LHCN-M2 (cell line): ENCODE measurements at regions not wholly inside any gene's neighbourhood (a gene's known extent, or its start where the extent isn't known, plus 50 kb on each side); places are given as distances from the start of the nearest gene placed in this dataset.
"Not testable (repeated sequence)": the region's sequence is repeated elsewhere in the genome, so short reads cannot be mapped to it uniquely, and the experiment has no call there.

Experiments used
- DNase-seq: peaks from one replicate; pipeline ENCODE4 v3.0.0-alpha.2; 2012; ENCODE audit warnings: low read depth

GRCh38 chr7:79953130-79953529, 181.5 kb upstream of the GNAI1 start:
- DNase-seq = no peak

DNA sequence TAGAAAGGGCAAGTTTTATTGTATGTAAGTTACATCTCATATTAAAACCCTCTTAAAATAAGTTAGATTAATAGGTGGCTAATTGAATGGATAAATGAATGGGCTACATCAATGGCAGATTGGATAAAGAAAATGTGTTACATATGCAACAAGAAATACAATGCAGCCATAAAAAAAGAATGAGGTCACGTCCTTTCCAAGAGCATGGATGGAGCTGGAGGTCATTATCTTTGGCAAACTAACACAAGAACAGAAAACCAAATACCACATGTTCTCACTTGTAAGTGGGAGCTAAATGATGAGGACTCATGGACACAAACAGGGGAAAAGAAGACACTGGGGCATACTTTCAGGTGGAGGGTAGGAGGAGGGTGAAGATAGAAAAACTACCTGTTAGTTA, 182.2 kb upstream of the GNAI1 start:
- no peak for DNase-seq

DNA sequence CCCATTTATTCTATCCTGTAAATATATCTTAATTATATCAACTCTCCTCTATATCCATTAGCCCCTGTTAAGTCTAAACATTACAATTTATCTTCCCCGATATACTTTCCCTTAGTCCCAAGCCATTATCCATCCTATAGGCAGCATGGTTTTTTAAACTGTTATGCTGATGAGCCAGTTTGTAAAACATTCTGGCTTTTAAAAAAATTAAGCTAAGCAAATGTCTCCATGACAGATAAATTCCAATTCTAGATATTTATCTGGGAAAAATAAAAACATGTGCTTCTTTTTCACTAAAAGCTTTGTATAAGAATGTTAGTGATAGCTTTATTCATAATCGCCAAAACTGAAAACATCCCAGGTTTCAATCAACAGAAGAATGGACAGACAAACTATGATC, 183.2 kb upstream of the GNAI1 start:
- no peak for DNase-seq

DNA sequence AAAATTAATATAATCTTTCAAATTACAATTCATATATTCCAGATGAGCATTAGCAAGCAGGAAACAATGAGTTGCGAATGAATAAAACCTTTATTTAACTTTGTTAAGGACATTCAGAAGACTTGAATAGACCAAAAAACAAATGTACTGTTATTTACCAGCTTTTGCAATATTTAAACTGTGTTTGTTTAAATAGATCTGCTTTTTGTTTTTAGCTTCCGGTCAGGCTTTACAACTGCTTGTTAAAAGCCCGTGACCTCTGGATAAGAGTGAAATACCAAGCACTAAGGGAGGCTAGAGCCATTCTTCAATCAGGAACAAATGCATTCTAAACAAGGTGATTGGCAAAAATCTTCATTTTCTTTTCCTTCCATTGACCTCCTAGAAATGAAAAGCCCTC, 184.9 kb upstream of the GNAI1 start:
- DNase-seq = no peak

GRCh38 chr7:79936281-79936983, 198.2 kb upstream of the GNAI1 start:
- DNase-seq = no peak

DNA sequence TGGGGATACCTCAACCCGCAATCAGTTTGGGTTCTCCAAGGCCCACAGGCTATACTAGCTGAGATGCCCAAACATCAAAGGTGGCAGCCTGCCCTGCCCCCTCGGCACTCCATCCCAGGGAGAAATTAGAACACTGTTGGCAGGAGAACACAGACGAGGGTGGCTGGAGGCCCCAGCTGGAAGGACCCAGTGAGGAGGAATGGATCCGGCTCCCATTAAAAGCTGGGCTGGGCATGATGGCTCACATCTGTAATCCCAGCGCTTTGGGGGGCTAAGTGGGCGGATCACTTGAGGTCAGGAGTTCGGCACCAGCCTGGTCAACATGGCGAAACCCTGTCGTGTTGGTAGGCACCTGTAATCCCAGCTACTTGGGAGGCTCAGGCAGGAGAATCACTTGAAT, 199.9 kb upstream of the GNAI1 start:
- DNase-seq = no peak

DNA sequence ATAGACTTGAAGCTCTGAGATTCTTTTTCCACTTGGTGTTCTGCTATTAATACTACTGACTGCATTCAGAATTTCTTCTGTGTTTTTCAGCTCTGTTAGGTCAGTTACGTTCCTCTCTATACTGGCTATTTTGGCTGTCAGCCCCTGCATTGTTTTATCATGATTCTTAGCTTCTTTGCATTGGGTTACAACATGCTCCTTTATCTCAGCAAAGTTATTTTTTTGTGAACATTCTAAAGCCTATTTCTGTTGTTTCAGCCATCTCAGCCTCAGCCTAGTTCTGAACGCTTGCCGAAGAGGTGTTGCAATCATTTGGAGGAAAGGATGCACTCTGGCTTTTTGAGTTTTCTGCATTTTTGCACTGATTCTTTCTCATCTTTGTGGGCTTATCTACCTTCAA, 201.5 kb upstream of the GNAI1 start:
- no peak for DNase-seq

DNA sequence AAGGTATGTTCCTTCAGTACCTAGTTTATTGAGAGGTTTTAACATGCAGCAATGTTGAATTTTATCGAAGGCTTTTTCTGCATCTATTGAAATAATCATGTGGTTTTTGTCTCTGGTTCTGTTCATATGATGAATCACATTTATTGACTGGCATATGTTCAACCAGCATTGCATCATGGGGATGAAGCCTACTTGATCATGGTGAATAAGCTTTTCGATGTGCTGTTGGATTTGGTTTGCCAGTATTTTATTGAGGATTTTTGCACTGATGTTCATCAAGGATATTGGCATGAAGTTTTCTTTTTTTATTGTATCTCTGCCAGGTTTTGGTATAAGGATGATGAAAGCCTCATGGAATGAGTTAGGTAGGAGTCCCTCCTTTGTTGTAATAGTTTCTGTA, 204.0 kb upstream of the GNAI1 start:
- DNase-seq = peak; percentile 39

DNA sequence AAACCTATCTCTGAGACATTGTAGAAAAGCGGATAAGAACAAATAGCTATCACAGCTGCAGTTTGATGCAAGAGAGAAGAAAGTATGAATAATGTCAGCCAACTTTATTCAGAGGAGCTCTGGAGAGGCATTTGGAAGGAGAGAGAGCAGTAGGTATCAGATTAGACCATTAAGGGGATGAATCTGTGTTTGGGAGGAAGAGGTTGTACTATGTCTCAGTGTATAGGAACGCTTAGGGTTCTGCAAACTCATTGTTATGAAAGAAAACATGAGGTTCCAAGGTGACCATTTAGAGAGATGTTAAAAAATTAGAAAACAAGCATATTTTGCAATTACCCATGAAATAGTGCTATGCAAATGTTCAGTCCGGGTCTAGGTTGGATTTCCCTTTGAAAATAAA, 207.5 kb upstream of the GNAI1 start:
- no peak for DNase-seq

GRCh38 chr7:79923953-79924352, 210.7 kb upstream of the GNAI1 start:
- DNase-seq = peak; percentile 16

DNA sequence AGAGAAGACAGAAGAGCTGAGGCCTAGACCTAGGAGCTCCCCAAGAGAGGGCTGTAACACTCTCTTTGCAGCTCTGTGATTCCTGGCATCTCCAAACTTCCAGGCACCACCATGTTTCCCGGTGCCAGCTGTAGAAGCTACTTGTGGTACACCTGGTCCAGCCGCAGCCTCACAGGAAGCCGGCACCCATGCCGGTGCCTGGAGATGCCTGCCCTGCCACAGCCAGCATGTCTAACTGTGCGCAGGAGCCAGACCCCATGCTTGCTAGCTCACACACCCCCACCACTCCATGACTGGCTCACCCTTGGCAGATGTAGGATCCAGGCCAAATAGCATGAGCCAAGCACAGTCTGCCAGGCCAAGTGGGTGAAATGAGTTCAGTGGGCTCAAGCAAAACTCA, 211.7 kb upstream of the GNAI1 start:
- no peak for DNase-seq

DNA sequence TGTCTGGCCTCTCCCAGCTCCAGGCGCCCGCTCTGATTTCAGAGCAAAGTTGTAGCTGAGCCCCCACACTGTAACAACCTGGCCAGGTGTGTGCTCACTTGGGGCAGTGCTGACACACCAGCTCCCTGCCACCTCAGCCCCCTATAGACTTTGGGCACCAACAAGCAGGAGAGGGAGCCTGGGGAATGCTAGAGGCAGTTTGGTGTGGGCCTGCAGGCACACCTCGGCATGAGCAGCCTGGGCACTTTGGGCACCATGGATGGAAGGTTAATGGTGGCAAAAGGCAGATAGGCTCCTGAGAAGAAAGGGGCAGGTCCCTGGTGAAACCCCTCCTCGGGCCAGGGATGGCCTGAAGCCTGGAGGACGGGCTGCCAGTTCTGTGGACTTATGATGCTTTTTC, 212.7 kb upstream of the GNAI1 start:
- no peak for DNase-seq

DNA sequence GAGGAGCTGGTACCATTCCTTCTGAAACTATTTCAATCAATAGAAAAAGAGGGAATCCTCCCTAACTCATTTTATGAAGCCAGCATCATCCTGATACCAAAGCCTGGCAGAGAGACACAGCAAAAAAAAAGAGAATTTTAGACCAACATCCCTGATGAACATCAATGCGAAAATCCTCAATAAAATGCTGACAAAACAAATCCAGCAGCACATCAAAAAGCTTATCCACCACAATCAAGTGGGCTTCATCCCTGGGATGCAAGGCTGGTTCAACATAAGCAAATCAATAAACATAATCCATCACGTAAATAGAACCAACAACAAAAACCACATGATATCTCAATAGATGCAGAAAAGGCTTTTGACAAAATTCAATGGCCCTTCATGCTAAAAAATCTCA, 216.0 kb upstream of the GNAI1 start:
- DNase-seq = not testable (repeated sequence)

GRCh38 chr7:79915346-79915745, 219.3 kb upstream of the GNAI1 start:
- DNase-seq = not testable (repeated sequence)

DNA sequence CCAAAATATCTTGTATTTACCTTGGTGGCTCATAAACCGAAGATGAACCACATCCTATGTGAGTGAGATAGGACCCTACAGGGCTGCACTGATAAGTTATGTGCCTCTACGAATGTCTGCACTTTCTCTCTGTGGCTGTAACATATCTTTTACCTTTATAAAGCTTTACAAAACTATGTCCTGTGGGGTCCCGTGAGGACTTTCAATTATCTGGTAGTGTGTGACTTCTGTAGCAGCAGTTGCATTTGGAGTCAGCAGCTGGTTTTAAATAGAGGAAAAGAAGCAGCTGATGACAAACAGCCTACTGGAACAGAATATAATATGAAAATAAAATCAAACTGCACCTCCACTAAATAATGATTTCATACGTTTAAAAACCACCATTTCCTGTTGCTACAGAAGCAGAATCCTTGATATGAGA, 222.4 kb upstream of the GNAI1 start:
- DNase-seq = peak; percentile 12

DNA sequence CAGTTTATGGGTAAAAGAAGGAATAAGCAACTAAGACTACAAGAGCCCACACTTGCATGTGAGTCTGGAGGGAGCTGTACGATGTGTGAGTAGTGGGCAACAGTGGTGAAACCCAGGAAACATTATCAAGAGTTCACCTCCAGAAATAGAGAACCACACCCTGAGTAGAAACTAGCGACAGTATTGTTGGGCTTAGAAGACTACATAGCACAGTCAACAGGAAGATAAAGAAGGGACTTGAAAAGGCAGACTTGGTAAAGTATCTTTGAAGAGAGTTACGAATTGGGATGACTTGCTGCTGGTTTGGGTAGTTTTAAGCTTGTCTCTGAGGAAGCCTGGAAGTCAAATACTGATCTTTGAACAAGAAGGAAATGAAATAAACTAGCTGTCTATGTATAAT, 223.2 kb upstream of the GNAI1 start:
- no peak for DNase-seq

DNA sequence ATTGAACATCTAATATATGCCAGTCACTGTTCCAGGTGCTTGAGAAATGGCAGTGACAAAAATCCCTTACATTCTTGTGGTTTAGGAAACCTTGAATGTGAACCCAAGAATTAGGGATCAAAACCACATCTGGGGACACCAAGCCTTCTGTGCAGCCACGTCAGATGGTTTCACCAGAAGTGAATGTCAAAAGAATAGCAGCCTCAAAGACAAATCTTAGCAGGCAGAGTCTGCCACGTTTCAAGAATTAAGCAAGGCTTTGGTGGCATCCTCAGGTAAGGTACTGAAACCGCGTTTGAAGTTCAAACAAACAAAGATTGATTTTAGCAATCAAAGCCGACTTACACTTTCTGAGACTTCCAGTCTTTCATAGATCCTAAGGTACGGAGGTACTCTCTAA, 225.5 kb upstream of the GNAI1 start:
- no peak for DNase-seq

DNA sequence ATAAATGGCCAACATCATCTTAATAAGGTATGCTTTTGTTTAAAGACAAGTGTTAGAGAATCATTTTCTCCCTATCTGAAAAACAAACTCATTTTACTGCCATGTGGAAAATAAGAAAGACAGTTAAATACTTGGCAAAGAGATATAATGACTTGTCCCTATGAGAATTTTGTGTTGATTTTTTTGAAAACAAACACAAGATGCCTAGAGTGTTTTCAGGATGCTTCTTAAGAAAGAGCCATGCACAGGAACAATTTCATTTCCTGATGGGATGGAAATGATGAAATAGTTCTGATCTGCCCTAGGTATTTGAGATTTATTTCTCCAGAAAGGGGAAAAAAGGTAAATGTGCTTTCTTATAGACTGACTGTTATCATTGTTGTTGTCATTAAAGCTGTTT, 237.5 kb upstream of the GNAI1 start:
- DNase-seq = no peak

DNA sequence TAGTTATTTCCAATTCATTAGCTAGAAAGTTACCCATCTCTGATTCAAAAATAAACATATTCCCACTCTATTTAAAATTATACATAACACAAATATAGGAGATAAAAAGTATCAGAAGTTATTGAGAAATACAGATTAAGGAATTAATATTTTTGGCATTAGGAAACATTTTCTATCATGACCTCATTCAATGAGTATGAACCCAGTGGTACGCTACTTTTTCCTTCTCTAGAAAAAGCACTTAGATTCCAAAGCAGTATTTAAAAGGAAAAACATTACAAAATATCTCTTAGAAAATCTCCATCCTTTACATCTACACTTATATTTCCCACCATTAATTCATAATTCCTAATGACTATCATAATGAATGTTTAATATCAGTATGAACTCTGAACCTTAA, 240.6 kb upstream of the GNAI1 start:
- no peak for DNase-seq

GRCh38 chr7:79882922-79883321, 251.7 kb upstream of the GNAI1 start:
- no peak for DNase-seq

DNA sequence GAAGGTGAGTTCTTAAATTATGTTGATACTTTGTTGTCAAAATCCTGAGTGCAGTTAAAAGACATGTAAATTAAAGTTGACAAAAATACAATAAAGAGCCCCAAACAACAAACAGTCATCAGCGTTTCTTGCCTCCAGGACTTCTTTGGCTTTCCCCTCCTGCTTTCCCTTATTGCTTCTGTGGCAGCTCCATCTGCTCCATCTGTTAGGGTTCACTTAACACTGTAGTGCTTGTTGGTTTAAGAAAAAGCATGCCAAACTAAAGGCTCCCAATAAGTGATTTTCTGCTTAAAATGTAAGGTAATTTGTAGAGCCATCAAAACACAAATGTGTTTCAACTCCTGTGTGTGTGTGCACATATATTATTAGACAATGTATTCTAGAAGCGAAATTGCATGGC, 254.3 kb upstream of the GNAI1 start:
- DNase-seq = no peak

GRCh38 chr7:79877874-79878465, 256.7 kb upstream of the GNAI1 start:
- DNase-seq = no peak

DNA sequence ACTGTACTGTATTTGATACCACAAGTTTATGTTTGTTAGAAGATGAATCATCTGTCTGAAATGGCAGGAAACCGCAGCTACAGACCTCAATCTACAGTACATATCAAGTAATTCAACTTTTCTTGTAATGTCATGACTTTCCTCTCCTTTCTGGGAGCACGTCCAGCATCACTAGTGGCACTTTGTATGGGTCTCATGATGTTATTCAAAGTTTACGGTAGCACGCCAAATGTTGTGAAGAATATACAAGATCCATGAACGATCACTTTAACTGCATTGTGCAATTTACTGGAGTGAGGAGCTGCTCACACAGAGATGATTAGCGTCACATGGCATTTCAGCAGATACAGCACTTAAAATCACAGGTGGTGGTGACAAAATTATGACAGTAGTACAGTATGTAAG, 257.8 kb upstream of the GNAI1 start:
- peak; percentile 87 for DNase-seq

DNA sequence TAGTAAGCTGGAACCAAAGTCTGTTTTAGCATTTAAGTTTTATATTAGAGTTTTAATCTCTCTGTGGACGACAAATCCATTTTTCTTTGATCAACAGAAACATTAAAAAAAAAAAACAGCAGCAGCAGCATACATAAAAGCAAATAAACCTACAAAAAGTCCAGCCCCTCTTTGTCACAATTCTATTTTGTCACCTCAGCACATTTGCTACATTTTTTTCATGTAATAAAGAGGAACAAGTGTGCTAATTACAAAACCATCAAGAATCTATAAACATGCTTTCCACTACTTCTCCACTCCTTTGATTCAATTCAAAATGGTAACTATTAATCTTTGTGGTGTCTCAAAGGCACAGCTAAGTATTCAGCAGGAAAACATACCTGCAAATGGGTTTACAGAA, 259.8 kb upstream of the GNAI1 start:
- DNase-seq = no peak
